HUES64 (cell line): ENCODE measurements at regions not wholly inside any gene's neighbourhood (a gene's known extent, or its start where the extent isn't known, plus 50 kb on each side); places are given as distances from the start of the nearest gene placed in this dataset.

Source experiments
- H3K27ac ChIP-seq: 2 replicates; pipeline ENCODE4 v1.7.0; 2013; ENCODE audit warnings: low read depth, low read length, inconsistent platforms
- H3K27me3 ChIP-seq: 2 replicates; pipeline ENCODE4 v1.6.1; 2013; ENCODE audit warnings: mild to moderate bottlenecking, low read length; ENCODE audit not compliant: insufficient read depth
- H3K36me3 ChIP-seq: 2 replicates; pipeline ENCODE4 v1.6.1; 2013; ENCODE audit warnings: mild to moderate bottlenecking, low read length; ENCODE audit not compliant: insufficient read depth
- H3K4me1 ChIP-seq: 2 replicates; pipeline ENCODE4 v1.6.1; 2013; ENCODE audit warnings: mild to moderate bottlenecking, low read length, moderate library complexity; ENCODE audit not compliant: insufficient read depth
- H3K4me3 ChIP-seq: 2 replicates; pipeline ENCODE4 v1.5.1; 2013; ENCODE audit warnings: mild to moderate bottlenecking, low read length, moderate library complexity
- H3K9ac ChIP-seq: 2 replicates; pipeline ENCODE4 v1.6.1; 2013; ENCODE audit warnings: mild to moderate bottlenecking, low read depth, low read length
- H3K9me3 ChIP-seq: 2 replicates; pipeline ENCODE4 v1.6.1; 2013; ENCODE audit warnings: low read depth, low read length; ENCODE audit not compliant: insufficient read depth
- WGBS: fragments of 150-250, 120-280 bp; methylation state at CpG from one replicate; pipeline ENCODE4 v1.1.7; 2013; ENCODE audit warnings: missing lambda C conversion rate; 5-methylcytosine and 5-hydroxymethylcytosine counted together

DNA sequence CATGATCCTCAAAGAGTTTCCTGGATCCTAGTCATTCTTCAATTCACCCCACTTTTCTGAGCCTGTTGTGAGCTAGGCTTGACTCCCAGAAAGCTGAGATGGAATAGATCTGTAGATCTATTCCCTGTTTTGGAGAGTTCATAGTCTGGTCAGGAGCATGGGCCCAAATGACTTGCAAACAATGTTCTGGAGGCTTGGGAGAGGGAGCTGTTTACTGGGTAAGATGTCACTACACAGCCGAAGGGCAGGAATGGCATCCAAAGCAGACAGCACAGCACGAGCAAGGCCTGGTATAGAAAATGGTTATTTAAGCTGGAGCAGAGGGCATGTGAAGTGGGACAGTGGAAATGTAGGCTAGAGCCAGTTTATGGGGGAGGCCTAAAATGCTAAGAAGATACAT lies 152.5 kb upstream of the ALDH1B1 start:
- Histone ChIP-seq H3K27ac (no peak overlapping the region), H3K4me1 (no peaks in the 10 kb centered on the region; the same call in 1 of the 2 replicates), H3K27me3 (peaks cover 20% of the 10 kb centered on the region), H3K9ac (no peak overlapping the region), H3K9me3 (no peaks in the 10 kb centered on the region), H3K4me3 (no peak overlapping the region), H3K36me3 (no peaks in the 10 kb centered on the region)
- WGBS = 86% methylated on average over 2 of the region's 2 CpGs

DNA sequence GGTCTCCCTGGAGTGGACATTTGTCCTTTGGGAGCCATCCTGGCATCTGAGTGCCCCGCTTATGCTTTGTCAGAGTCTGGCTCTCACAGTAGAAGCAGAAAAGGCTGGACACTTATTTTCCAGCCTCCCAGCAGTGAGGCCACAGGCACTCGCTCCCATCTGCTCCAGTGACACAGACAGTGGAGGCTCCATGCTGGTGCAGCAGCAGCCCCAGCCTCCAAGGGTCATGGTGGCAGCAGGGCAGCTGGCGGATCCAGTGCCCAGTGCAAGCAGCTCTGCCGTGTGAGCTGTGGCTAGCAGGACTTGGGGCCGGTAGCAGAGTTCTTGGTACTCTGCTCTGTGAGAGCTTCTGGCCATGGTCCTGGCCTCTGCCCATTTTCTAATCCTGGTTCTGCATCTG lies 157.3 kb upstream of the ALDH1B1 start:
- Histone ChIP-seq H3K9me3 (no peaks in the 10 kb centered on the region), H3K27ac (no peak overlapping the region), H3K4me3 (no peak overlapping the region), H3K9ac (no peak overlapping the region), H3K4me1 (no peaks in the 10 kb centered on the region), H3K27me3 (peaks cover 64% of the 10 kb centered on the region), H3K36me3 (no peaks in the 10 kb centered on the region)
- WGBS = 84% methylated on average over 5 of the region's 5 CpGs

DNA sequence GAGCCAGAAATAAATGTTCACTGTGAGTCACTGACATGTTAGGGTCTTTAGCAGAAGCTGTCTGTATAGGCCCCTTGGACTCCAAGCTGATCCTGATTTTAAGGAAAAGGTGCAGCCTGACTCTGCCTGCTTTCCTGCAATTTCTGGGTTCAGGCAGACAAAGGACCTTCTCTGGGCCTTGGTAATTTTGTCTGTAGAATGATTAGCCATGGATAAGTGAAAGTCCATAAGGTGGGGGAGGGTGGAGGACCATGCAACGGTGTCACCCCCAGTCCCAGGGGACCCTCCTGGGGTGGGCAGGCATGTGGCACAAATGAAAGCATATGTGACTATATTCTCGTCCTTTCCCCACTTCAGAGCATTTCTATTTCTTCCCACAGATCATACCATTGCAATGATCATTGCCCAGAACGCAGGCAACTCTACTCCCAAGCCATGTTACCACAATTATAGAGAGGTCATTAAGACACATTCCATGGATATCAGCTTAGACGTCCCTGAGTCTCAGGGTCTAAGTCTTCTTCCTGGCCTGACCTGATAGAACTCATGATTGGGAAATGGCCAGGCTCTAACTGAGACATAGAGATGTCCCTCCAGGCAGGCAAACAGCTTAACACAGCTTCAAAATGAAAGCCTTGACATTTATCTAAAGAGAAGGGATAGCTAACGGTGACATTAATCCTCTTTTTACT lies 157.9 kb upstream of the ALDH1B1 start:
- WGBS = 72% methylated on average over 5 of the region's 5 CpGs
- Histone ChIP-seq H3K4me1 (no peaks in the 10 kb centered on the region), H3K9me3 (no peaks in the 10 kb centered on the region), H3K36me3 (no peaks in the 10 kb centered on the region), H3K27me3 (peaks cover 70% of the 10 kb centered on the region), H3K9ac (no peak overlapping the region), H3K27ac (no peak overlapping the region), H3K4me3 (no peak overlapping the region)

DNA sequence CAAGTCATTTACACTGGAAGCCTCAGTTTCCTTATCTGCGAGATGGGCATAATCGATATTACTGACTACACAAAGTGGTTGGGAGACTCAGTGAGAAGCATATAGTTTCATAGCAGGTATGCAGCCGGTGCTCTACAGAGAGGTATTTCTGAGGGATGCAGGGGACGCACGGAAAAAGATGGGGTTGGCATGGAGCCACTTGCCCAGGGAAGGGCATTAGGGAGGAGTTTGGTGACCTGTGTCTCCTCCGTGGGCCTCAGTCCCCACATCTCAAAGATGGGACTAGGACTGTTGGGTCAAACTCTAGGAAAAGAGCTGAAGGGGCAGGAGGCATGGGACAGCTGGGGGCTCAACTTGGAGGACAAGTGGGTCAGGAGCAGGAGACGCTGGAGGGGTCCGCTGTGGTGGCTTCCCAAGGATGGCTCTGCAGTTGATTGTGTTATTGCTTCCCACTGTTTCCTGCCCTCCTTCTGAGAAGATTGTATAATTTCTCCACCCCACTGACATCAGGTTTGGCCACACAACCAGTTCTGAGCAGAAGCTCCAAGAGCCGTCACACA lies 158.6 kb upstream of the ALDH1B1 start:
- Histone ChIP-seq H3K27me3 (peaks cover 75% of the 10 kb centered on the region), H3K36me3 (no peaks in the 10 kb centered on the region), H3K4me1 (peaks cover 4% of the 10 kb centered on the region), H3K9me3 (no peaks in the 10 kb centered on the region), H3K27ac (no peak overlapping the region), H3K4me3 (no peak overlapping the region), H3K9ac (no peak overlapping the region)
- 92% methylated on average over 9 of the region's 9 CpGs for WGBS

DNA sequence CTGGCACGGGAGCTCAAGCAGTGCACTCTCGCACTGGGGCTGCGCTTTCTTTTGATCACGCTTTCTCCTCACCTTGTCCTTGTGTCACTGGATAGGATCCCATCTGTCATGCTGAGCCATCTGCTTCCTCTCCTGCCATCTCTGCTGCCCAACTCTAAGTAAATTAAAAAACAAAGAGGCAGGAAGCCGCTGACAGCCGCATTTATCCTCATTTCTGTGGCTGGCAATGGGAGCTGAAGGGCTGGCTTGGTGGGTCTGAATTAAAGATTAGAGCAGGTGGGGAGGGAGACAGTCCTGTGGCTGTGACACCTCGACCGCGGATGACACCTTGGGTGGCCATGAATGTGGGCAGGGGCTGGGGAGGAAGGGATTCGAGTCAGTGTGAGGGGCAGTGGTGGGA lies 159.2 kb upstream of the ALDH1B1 start:
- WGBS = 87% methylated on average over 10 of the region's 10 CpGs
- H3K9me3 ChIP-seq = no peaks in the 10 kb centered on the region
- H3K36me3 ChIP-seq = no peaks in the 10 kb centered on the region
- H3K27ac ChIP-seq = no peak overlapping the region
- H3K9ac ChIP-seq = no peak overlapping the region
- no peak overlapping the region for H3K4me3 ChIP-seq
- H3K27me3 ChIP-seq = peaks cover 81% of the 10 kb centered on the region
- H3K4me1 ChIP-seq = peaks cover 9% of the 10 kb centered on the region

DNA sequence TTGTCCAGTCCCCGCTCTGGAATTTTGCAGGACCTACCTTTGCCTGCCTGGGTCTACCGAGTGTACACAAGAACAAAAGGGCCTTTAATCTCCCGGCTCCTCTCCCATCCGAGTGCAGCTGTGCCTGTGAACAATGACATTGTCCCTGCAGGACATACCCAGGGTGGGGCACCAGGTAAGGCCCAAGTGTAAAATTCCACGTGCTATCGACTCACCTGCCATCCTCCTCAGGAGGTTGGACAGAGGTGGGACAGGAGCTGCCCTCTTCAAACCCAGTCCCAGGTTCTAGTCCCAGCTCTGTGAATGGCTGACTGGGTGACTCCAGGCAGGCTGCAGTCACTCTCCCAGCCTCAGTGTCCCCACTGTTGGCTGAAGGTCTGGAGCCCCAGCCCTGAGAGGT lies 159.6 kb upstream of the ALDH1B1 start:
- no peak overlapping the region for H3K9ac ChIP-seq
- H3K27me3 ChIP-seq = peaks cover 85% of the 10 kb centered on the region
- WGBS = 81% methylated on average over 6 of the region's 6 CpGs
- no peaks in the 10 kb centered on the region for H3K9me3 ChIP-seq
- no peak overlapping the region for H3K4me3 ChIP-seq
- H3K27ac ChIP-seq = no peak overlapping the region
- peaks cover 14% of the 10 kb centered on the region for H3K4me1 ChIP-seq
- no peaks in the 10 kb centered on the region for H3K36me3 ChIP-seq

DNA sequence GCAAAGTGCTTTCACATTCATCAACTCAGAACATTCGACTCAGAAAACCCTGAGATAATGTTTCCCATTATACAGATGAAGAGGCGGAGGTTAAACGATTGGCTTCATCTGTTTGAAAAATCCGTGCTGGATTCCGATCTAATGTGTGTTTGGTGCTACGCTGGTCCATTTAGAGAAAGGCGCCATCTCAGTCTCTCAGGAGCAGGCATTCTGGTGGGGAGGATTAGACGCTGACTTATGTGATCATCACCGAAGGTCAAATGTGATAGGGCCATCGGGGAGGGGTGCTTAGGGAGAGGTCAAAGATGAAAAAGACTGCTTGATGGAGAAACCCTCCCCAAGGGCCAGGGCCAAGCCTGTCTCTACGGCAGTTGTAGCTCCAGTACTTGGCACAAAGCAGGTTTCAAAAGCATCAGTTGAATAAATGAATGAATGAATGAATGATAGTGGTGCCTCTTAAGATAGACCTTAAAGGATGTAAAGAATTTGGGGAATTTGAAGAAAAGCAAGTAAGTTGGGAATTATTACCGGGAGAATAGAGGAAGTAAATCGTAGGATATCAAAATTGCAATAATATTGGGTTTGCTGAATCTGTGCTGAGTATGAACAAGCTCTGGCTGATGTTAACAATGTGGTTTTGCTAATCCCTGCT lies 160.6 kb upstream of the SHB start:
- Histone ChIP-seq H3K27me3 (peaks cover 88% of the 10 kb centered on the region), H3K4me3 (no peak overlapping the region), H3K27ac (no peak overlapping the region), H3K9me3 (no peaks in the 10 kb centered on the region), H3K4me1 (peaks cover 22% of the 10 kb centered on the region), H3K9ac (no peak overlapping the region), H3K36me3 (no peaks in the 10 kb centered on the region)
- WGBS = 79% methylated on average over 13 of the region's 13 CpGs

DNA sequence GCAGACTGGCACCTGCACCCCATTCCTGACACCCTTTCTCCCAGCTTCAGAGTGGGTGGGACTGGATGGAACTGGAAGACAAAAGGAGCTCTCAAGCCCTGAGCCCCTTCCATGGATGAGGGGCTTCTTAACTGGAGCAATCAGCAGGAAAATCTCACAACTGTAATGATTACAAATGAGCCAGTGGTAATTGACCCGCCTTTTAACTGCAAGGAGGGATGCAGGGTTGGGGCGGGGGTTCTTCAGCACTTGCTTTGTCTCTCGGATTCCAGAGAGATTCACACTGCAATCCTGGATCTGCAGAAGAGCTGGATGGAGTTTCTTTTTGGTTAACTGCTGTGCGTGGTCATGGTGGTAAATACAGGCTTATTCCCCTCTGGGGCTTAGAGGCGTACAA lies 160.1 kb upstream of the SHB start:
- Histone ChIP-seq H3K36me3 (no peaks in the 10 kb centered on the region), H3K4me1 (peaks cover 22% of the 10 kb centered on the region), H3K9me3 (no peaks in the 10 kb centered on the region), H3K27me3 (peaks cover 88% of the 10 kb centered on the region), H3K9ac (no peak overlapping the region), H3K27ac (no peak overlapping the region), H3K4me3 (no peak overlapping the region)
- 13% methylated on average over 5 of the region's 5 CpGs for WGBS

DNA sequence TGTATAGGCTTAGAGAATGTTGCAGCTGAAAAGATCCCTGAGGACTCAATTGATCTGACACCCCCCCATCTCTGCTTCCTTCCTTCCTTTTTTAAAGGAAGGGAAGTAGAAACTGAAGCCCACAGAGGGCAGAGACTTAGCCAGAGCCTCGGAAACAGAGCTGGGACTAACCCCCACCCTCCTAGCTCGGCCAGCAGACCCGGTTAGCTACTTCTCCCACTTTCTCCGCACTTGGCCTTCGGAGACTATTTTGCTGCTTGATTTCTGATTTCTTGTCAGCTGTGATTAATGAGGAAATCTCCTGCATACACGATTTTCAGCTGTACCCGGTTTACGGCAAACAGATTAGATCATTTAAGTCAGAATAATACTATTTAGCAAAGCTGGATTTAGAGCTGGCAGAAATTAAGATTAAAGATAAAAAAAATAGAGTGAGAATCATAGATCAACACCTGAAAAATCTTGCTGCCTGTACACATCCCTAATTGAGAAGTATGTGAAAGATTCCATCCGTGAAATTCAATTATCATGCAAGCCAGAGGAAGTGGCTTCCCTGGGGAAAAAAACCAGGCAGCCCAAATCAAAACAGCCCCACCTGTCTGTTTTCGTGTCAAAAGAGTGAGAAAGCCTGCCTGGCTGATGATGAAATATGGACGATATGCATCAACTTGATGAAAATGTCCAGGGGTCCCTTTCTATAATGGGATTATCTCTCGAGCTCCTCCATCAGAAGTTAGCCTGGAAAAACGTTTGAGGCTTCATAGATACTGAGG lies 159.5 kb upstream of the SHB start:
- Histone ChIP-seq H3K36me3 (no peaks in the 10 kb centered on the region), H3K9ac (no peak overlapping the region), H3K4me3 (no peak overlapping the region), H3K27me3 (peaks cover 88% of the 10 kb centered on the region), H3K9me3 (no peaks in the 10 kb centered on the region), H3K27ac (no peak overlapping the region), H3K4me1 (peaks cover 22% of the 10 kb centered on the region)
- 28% methylated on average over 11 of the region's 13 CpGs for WGBS

DNA sequence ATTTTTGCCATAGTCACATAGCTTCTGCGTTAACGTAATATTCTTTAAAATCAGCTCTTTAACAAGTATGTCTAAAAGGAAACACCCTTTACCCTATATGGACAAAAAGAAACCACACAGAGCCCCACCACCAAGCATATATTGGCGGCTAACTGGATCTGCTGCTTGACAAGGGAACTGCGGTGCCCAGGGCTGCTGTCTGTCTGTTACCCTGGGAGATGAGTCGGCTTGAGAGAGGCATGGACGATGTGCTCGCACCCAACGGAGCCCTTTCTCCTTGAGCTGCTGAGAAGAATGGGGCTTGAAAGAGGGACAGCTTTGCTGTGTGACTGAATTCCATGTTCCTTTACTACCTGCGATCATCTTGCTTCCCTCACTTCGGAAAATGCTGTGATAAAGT lies 158.6 kb upstream of the SHB start:
- H3K4me1 ChIP-seq = peaks cover 22% of the 10 kb centered on the region
- no peak overlapping the region for H3K4me3 ChIP-seq
- peaks cover 87% of the 10 kb centered on the region for H3K27me3 ChIP-seq
- no peaks in the 10 kb centered on the region for H3K9me3 ChIP-seq
- H3K27ac ChIP-seq = no peak overlapping the region
- H3K9ac ChIP-seq = no peak overlapping the region
- H3K36me3 ChIP-seq = no peaks in the 10 kb centered on the region
- 26% methylated on average over 10 of the region's 10 CpGs for WGBS

DNA sequence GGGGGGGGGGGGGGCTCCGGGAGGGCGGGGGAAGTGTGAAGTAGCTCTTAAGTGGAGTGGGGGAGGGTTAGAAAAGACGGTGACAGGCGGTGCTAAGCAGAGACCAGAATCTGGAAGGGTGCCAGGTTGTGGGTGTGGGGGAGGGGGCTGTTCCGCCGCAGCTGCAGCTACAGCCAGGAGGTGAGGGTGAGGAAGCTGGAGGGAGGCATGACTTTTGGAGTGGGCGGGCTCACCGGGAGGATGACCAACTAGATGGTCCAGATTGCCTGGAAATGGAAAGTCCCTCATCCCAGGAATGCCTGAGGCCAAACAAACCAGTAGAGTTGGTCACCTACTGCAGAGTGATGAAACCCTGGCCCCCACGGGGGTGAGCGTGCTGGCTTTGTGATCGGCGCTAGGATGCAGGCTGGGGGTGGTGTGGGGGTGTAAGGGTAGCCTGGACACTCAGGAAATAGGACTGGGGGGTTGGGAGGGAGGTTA lies 158.1 kb upstream of the SHB start:
- Histone ChIP-seq H3K4me3 (peak overlapping the region; percentile 29), H3K27ac (no peak overlapping the region)
- WGBS = 4% methylated on average over 12 of the region's 12 CpGs

More for the DNA sequence above, 158.1 kb upstream of the SHB start:
- peaks cover 22% of the 10 kb centered on the region for H3K4me1 ChIP-seq
- no peak overlapping the region for H3K9ac ChIP-seq
- no peaks in the 10 kb centered on the region for H3K9me3 ChIP-seq
- peaks cover 88% of the 10 kb centered on the region for H3K27me3 ChIP-seq
- H3K36me3 ChIP-seq = no peaks in the 10 kb centered on the region
